NB4 (cell line): ENCODE measurements at regions not wholly inside any gene's neighbourhood (a gene's known extent, or its start where the extent isn't known, plus 50 kb on each side); places are given as distances from the start of the nearest gene placed in this dataset.

Source experiments
- MAX ChIP-seq: IDR thresholded peaks from 2 replicates; pipeline ENCODE4 v1.6.1; 2011; ENCODE audit warnings: low read depth, low read length
- POLR2A ChIP-seq: IDR thresholded peaks from 2 replicates; pipeline ENCODE4 v1.6.1; 2011; ENCODE audit warnings: mild to moderate bottlenecking; ENCODE audit not compliant: insufficient read length; ENCODE audit errors: extremely low read depth
- TF ChIP-seq, protein P1 (sequence below): IDR thresholded peaks from one replicate; pipeline ENCODE4 v1.5.1; 2012; ENCODE audit warnings: low read depth, low read length

GRCh38 chr4:35325908-35326453, 918.3 kb downstream of the ARAP2 start:
- TF ChIP-seq, protein P1, sequence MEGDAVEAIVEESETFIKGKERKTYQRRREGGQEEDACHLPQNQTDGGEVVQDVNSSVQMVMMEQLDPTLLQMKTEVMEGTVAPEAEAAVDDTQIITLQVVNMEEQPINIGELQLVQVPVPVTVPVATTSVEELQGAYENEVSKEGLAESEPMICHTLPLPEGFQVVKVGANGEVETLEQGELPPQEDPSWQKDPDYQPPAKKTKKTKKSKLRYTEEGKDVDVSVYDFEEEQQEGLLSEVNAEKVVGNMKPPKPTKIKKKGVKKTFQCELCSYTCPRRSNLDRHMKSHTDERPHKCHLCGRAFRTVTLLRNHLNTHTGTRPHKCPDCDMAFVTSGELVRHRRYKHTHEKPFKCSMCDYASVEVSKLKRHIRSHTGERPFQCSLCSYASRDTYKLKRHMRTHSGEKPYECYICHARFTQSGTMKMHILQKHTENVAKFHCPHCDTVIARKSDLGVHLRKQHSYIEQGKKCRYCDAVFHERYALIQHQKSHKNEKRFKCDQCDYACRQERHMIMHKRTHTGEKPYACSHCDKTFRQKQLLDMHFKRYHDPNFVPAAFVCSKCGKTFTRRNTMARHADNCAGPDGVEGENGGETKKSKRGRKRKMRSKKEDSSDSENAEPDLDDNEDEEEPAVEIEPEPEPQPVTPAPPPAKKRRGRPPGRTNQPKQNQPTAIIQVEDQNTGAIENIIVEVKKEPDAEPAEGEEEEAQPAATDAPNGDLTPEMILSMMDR: no peak
- TF ChIP-seq MAX (no peak), POLR2A (no peak)
